IMR-90 (cell line): ENCODE measurements at regions not wholly inside any gene's neighbourhood (a gene's known extent, or its start where the extent isn't known, plus 50 kb on each side); places are given as distances from the start of the nearest gene placed in this dataset.

Experiments used
- ATAC-seq: fragments of 200-7000 bp; cut with Tn5 transposase; 2 replicates; pipeline ENCODE4 v1.9.1; 2020; ENCODE audit warnings: low read depth, mild to moderate bottlenecking, moderate library complexity
- BruUV-seq: library from RNA; stranded (reverse); fragments of 400-500 nt; replicated peaks from 2 replicates; lab custom pipeline; 2021; lab: Mats Ljungman, UMichigan
- CTCF ChIA-PET: fragments of 300-600 bp; formaldehyde crosslinking; extraction: SDS; loops from one replicate; lab custom pipeline; 2021; ENCODE audit warnings: antibody characterized with exemption; lab: Yijun Ruan, JAX
- POLR2A ChIA-PET: fragments of 300-600 bp; sonication (Branson Sonifier 250); formaldehyde crosslinking; loops from one replicate; lab custom pipeline; 2022; ENCODE audit warnings: antibody characterized with exemption; ENCODE audit not compliant: unreplicated experiment; lab: Charles Lee
- DNase-seq: peaks from one replicate; pipeline ENCODE4 v3.0.0; 2013
- H2AFZ ChIP-seq: replicated peaks from 2 replicates; pipeline ENCODE3; 2013; ENCODE audit warnings: low read length, mild to moderate bottlenecking; ENCODE audit not compliant: poor library complexity
- H2AK5ac ChIP-seq: 2 replicates; pipeline ENCODE4 v1.6.1; 2013; ENCODE audit warnings: low read depth, low read length, inconsistent platforms
- H2AK9ac ChIP-seq: replicated peaks from 2 replicates; pipeline ENCODE3; 2013; ENCODE audit warnings: mild to moderate bottlenecking, low read depth, low read length, moderate library complexity; ENCODE audit not compliant: poor library complexity
- H2BK120ac ChIP-seq: 2 replicates; pipeline ENCODE4 v1.6.1; 2013; ENCODE audit warnings: low read depth, low read length, inconsistent platforms
- H2BK15ac ChIP-seq: 3 replicates; pipeline ENCODE4 v1.6.1; 2013; ENCODE audit warnings: low read depth, low read length, inconsistent platforms
- H2BK20ac ChIP-seq: 2 replicates; pipeline ENCODE4 v1.6.1; 2013; ENCODE audit warnings: low read depth, mild to moderate bottlenecking, inconsistent platforms, low read length, moderate library complexity
- H2BK5ac ChIP-seq: 2 replicates; pipeline ENCODE4 v1.6.1; 2013; ENCODE audit warnings: mild to moderate bottlenecking, low read depth, low read length, inconsistent platforms; ENCODE audit not compliant: poor library complexity, severe bottlenecking
- H3K14ac ChIP-seq: replicated peaks from 2 replicates; pipeline ENCODE4 v1.6.1; 2013; ENCODE audit warnings: low read depth, low read length, inconsistent platforms
- H3K18ac ChIP-seq: 2 replicates; pipeline ENCODE4 v1.6.1; 2013; ENCODE audit warnings: low read depth, low read length, control low read depth
- H3K23ac ChIP-seq: 2 replicates; pipeline ENCODE4 v1.6.1; 2013; ENCODE audit warnings: low read depth, low read length, inconsistent platforms
- H3K27ac ChIP-seq: 2 replicates; pipeline ENCODE4 v1.5.1; 2013; ENCODE audit warnings: mild to moderate bottlenecking, control low read depth, low read length; ENCODE audit not compliant: insufficient read depth
- H3K27me3 ChIP-seq: 2 replicates; pipeline ENCODE4 v1.6.1; 2013; ENCODE audit warnings: low read length; ENCODE audit not compliant: control insufficient read depth, insufficient read depth
- H3K36me3 ChIP-seq: 2 replicates; pipeline ENCODE4 v1.6.1; 2013; ENCODE audit warnings: low read length, mixed read lengths; ENCODE audit not compliant: control insufficient read depth, insufficient read depth
- H3K4ac ChIP-seq: 2 replicates; pipeline ENCODE4 v1.6.1; 2013; ENCODE audit warnings: low read depth, low read length, inconsistent platforms
- H3K4me1 ChIP-seq: 2 replicates; pipeline ENCODE4 v1.6.1; 2013; ENCODE audit warnings: low read length, mixed read lengths; ENCODE audit not compliant: control insufficient read depth, insufficient read depth
- H3K4me2 ChIP-seq: 2 replicates; pipeline ENCODE4 v1.6.1; 2013; ENCODE audit warnings: low read depth, mild to moderate bottlenecking, control low read depth, low read length, moderate library complexity
- H3K4me3 ChIP-seq: 2 replicates; pipeline ENCODE4 v1.5.1; 2013; ENCODE audit warnings: low read depth, mild to moderate bottlenecking, control low read depth, low read length, moderate library complexity; ENCODE audit not compliant: insufficient read depth
- H3K56ac ChIP-seq: 2 replicates; pipeline ENCODE4 v1.6.1; 2013; ENCODE audit warnings: low read length, inconsistent platforms; ENCODE audit not compliant: insufficient read depth; ENCODE audit errors: extremely low read depth
- H3K79me1 ChIP-seq, 2 experiments: 2 replicates each; pipeline ENCODE4 v1.6.1; 2013; ENCODE audit warnings: low read length in 2 of 2, inconsistent platforms in 1 of 2, low read depth in 1 of 2
- H3K9ac ChIP-seq: 2 replicates; pipeline ENCODE4 v1.6.1; 2013; ENCODE audit warnings: low read depth, low read length, control low read depth
- H3K9me1 ChIP-seq: 2 replicates; pipeline ENCODE4 v1.6.1; 2013; ENCODE audit warnings: low read length, inconsistent platforms; ENCODE audit not compliant: insufficient read depth
- H3K9me3 ChIP-seq: 2 replicates; pipeline ENCODE4 v1.6.1; 2013; ENCODE audit warnings: low read length; ENCODE audit not compliant: control insufficient read depth, insufficient read depth
- H4K20me1 ChIP-seq: 2 replicates; pipeline ENCODE4 v1.6.1; 2013; ENCODE audit warnings: low read length, inconsistent platforms; ENCODE audit not compliant: insufficient read depth
- H4K5ac ChIP-seq: 2 replicates; pipeline ENCODE4 v1.6.1; 2013; ENCODE audit warnings: mild to moderate bottlenecking, low read depth, low read length, control low read depth
- H4K8ac ChIP-seq, 2 experiments: 2 replicates each; pipeline ENCODE4 v1.6.1; 2013; ENCODE audit warnings: low read depth in 2 of 2, low read length in 2 of 2, control low read depth in 1 of 2, inconsistent platforms in 1 of 2
- H4K91ac ChIP-seq: 2 replicates; pipeline ENCODE4 v1.6.1; 2013; ENCODE audit warnings: low read depth, low read length, inconsistent platforms; ENCODE audit not compliant: insufficient read depth
- BHLHE40 ChIP-seq: fragments of 150-350 bp; IDR thresholded peaks from 2 replicates; pipeline ENCODE4 v1.6.1; 2016; ENCODE audit warnings: mild to moderate bottlenecking, low read depth, low read length
- CEBPB ChIP-seq: IDR thresholded peaks from 2 replicates; pipeline ENCODE4 v1.6.1; 2012; ENCODE audit warnings: low read depth, low read length, improper control_type of control experiment
- CHD1 ChIP-seq: IDR thresholded peaks from 2 replicates; pipeline ENCODE4 v1.6.1; 2012; ENCODE audit warnings: low read depth, low read length, improper control_type of control experiment
- FOS ChIP-seq: fragments of 150-350 bp; IDR thresholded peaks from 2 replicates; pipeline ENCODE4 v1.6.1; 2016; ENCODE audit warnings: low read depth, low read length
- MAFK ChIP-seq: IDR thresholded peaks from 2 replicates; pipeline ENCODE4 v1.6.1; 2012; ENCODE audit warnings: low read depth, low read length, improper control_type of control experiment
- MAZ ChIP-seq: IDR thresholded peaks from 2 replicates; pipeline ENCODE4 v1.6.1; 2012; ENCODE audit warnings: low read depth, mild to moderate bottlenecking, low read length, improper control_type of control experiment, moderate library complexity, borderline replicate concordance
- MXI1 ChIP-seq: IDR thresholded peaks from 2 replicates; pipeline ENCODE4 v1.6.1; 2012; ENCODE audit warnings: low read depth, mild to moderate bottlenecking, low read length, moderate library complexity, borderline replicate concordance
- NFE2L2 ChIP-seq: fragments of 150-350 bp; IDR thresholded peaks from 2 replicates; pipeline ENCODE4 v1.6.1; 2016; ENCODE audit warnings: low read depth, mild to moderate bottlenecking, low read length
- POLR2A ChIP-seq: IDR thresholded peaks from 2 replicates; pipeline ENCODE4 v1.6.1; 2012; ENCODE audit warnings: mild to moderate bottlenecking, low read depth, low read length
- RAD21 ChIP-seq: IDR thresholded peaks from 2 replicates; pipeline ENCODE4 v1.6.1; 2012; ENCODE audit warnings: low read length, improper control_type of control experiment
- RCOR1 ChIP-seq: IDR thresholded peaks from 2 replicates; pipeline ENCODE4 v1.6.1; 2012; ENCODE audit warnings: mild to moderate bottlenecking, low read length, improper control_type of control experiment; ENCODE audit not compliant: insufficient replicate concordance
- RFX5 ChIP-seq: IDR thresholded peaks from 2 replicates; pipeline ENCODE4 v1.8.0; 2012; ENCODE audit warnings: low read depth, mild to moderate bottlenecking, low read length, moderate library complexity
- SMC3 ChIP-seq: fragments of 150-350 bp; IDR thresholded peaks from 2 replicates; pipeline ENCODE4 v1.6.1; 2016; ENCODE audit warnings: low read depth, mild to moderate bottlenecking, antibody characterized with exemption, low read length, moderate library complexity
- WGBS, 2 experiments: methylation state at CpG; one replicate each; pipeline versions ENCODE4 v1.1.5 to v1.1.7; 2013; ENCODE audit warnings: missing lambda C conversion rate in 2 of 2; ENCODE audit not compliant: insufficient read length in 1 of 2; ENCODE audit errors: extremely low coverage in 2 of 2; 5-methylcytosine and 5-hydroxymethylcytosine counted together
- dilution Hi-C: fragments of 300-500 bp; cut with HindIII; formaldehyde crosslinking; loops from one replicate; pipeline ENCODE4 v1.14.3; 2018; ENCODE audit warnings: low sequenced_read_pairs; ENCODE audit not compliant: unreplicated experiment
- in situ Hi-C: fragments of 300-500 bp; cut with MboI; formaldehyde crosslinking; loops from 3 replicates; pipeline ENCODE4 v1.14.3; 2019; ENCODE audit warnings: low sequenced_read_pairs, inconsistent platforms, mixed read lengths
- intact Hi-C: fragments of 100-400 bp; cut with micrococcal nuclease; formaldehyde crosslinking; loops from 2 replicates; pipeline ENCODE4 v1.10.0; 2022
- TF ChIP-seq, protein P1 (sequence below): conservative IDR thresholded peaks from 2 replicates; pipeline ENCODE4 v1.5.1; 2012; ENCODE audit warnings: mild to moderate bottlenecking, low read depth, low read length, improper control_type of control experiment
- TF ChIP-seq, protein P2 (sequence below): fragments of 150-350 bp; IDR thresholded peaks from 2 replicates; pipeline ENCODE4 v1.6.1; 2017; ENCODE audit warnings: mild to moderate bottlenecking, antibody characterized with exemption, low read length, low read depth
- TF ChIP-seq, protein P3 (sequence below): fragments of 150-350 bp; IDR thresholded peaks from 2 replicates; pipeline ENCODE4 v1.6.1; 2016; ENCODE audit warnings: low read depth, mild to moderate bottlenecking, low read length, moderate library complexity, borderline replicate concordance

DNA sequence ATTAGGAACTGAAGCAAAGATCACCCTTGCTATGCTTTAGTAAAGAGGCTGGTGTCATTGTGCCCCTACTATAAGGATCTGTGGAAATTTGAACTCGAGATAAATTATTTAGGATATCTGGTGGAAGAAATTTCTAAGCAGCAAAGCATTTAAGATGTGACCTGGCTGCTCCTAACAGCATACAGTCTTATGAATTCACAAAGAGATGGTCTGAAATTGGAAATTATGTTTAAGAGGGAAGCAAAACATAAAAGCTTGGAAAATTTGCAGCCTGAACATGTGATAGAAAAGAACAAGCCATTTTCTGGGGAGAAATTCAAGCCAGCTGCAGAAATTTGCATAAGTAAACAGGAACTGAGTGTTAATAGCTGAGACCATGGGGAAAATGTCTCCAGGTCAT, 223.7 kb downstream of the FBXO4 start:
- Histone ChIP-seq H3K9me3 (peaks cover 5% of the 10 kb centered on the region; the same call in 1 of the 2 replicates), H2AK9ac (no peak overlapping the region), H3K4me3 (no peak overlapping the region), H2BK20ac (no peak overlapping the region), H3K14ac (no peak overlapping the region), H2BK15ac (no peak overlapping the region), H3K9ac (no peak overlapping the region), H3K27ac (no peak overlapping the region), H2BK5ac (no peak overlapping the region), H4K20me1 (no peaks in the 10 kb centered on the region), H3K4me2 (no peak overlapping the region), H3K4ac (no peak overlapping the region), H3K36me3 (no peaks in the 10 kb centered on the region), H3K4me1 (no peaks in the 10 kb centered on the region), H2AFZ (no peak overlapping the region), H3K23ac (no peak overlapping the region), H4K8ac (no peak overlapping the region), H3K79me1 (no peaks in the 10 kb centered on the region), H4K91ac (no peak overlapping the region), H3K27me3 (no peaks in the 10 kb centered on the region), H3K9me1 (no peaks in the 10 kb centered on the region), H3K18ac (no peak overlapping the region), H4K5ac (no peak overlapping the region), H2BK120ac (no peak overlapping the region), H3K56ac (no peak overlapping the region), H2AK5ac (no peak overlapping the region)
- dilution Hi-C loops, result no loop called here
- TF ChIP-seq SMC3 (no peak), MAZ (no peak), POLR2A (no peak), RCOR1 (no peak), CEBPB (no peak), RFX5 (no peak), MXI1 (no peak), MAFK (no peak), RAD21 (no peak), BHLHE40 (no peak), FOS (no peak), NFE2L2 (no peak), CHD1 (no peak)
- TF ChIP-seq, protein P1, sequence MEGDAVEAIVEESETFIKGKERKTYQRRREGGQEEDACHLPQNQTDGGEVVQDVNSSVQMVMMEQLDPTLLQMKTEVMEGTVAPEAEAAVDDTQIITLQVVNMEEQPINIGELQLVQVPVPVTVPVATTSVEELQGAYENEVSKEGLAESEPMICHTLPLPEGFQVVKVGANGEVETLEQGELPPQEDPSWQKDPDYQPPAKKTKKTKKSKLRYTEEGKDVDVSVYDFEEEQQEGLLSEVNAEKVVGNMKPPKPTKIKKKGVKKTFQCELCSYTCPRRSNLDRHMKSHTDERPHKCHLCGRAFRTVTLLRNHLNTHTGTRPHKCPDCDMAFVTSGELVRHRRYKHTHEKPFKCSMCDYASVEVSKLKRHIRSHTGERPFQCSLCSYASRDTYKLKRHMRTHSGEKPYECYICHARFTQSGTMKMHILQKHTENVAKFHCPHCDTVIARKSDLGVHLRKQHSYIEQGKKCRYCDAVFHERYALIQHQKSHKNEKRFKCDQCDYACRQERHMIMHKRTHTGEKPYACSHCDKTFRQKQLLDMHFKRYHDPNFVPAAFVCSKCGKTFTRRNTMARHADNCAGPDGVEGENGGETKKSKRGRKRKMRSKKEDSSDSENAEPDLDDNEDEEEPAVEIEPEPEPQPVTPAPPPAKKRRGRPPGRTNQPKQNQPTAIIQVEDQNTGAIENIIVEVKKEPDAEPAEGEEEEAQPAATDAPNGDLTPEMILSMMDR, result no peak
- TF ChIP-seq, protein P2, sequence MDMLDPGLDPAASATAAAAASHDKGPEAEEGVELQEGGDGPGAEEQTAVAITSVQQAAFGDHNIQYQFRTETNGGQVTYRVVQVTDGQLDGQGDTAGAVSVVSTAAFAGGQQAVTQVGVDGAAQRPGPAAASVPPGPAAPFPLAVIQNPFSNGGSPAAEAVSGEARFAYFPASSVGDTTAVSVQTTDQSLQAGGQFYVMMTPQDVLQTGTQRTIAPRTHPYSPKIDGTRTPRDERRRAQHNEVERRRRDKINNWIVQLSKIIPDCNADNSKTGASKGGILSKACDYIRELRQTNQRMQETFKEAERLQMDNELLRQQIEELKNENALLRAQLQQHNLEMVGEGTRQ, result no peak
- TF ChIP-seq, protein P3, sequence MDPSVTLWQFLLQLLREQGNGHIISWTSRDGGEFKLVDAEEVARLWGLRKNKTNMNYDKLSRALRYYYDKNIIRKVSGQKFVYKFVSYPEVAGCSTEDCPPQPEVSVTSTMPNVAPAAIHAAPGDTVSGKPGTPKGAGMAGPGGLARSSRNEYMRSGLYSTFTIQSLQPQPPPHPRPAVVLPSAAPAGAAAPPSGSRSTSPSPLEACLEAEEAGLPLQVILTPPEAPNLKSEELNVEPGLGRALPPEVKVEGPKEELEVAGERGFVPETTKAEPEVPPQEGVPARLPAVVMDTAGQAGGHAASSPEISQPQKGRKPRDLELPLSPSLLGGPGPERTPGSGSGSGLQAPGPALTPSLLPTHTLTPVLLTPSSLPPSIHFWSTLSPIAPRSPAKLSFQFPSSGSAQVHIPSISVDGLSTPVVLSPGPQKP, result no peak
- no CpG with 5 or more reads among the region's 1 CpG for WGBS, 2 experiments
- CTCF ChIA-PET, result no interaction called here
- ATAC-seq (no peak), DNase-seq (no peak)
- intact Hi-C loops, result no loop called here
- POLR2A ChIA-PET, result no interaction called here
- no TSS peak for BruUV-seq
- in situ Hi-C loops, result no loop called here
